ENCODE measurements at regions not wholly inside any gene's neighbourhood (a gene's known extent, or its start where the extent isn't known, plus 50 kb on each side); places are given as distances from the start of the nearest gene placed in this dataset.

DNA sequence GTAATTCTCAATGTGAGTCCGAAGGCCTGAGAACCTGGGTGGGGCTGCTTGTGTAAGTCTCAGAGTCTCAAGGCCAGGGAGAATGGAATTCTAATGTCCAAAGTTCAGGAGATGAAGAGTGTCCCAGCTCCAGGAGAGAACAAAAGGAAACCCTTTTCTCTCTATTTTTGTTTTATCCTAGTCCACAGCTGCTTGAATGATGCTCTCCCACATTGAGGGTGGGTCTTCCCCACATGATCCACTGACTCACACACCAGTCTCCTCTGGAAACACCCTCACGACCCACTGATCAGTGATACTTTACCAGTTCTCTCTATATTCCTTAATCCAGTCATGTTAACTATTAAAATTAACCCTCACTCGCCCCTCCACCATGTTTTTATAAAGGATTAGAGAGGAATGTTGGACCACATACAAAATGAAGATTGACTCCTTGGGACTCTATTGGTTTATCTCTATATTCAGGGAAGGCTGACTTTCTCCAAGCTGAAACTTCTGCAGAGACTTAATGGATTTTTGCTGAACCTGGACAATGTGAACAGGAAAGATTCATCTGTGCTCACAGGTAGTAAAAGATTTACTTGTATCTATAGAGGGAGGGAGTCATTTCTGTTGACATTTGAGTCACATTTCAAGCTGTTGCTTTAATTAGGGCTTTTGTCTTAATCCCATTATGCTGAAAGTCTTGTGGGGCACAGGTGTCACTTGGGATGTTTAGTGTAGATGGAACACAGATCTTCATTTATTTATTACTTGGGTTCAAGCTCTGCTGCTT is 1061.0 kb upstream of the TMEM132C start:
- no peak for DNase-seq (ENCODE audit: low read depth)

DNA sequence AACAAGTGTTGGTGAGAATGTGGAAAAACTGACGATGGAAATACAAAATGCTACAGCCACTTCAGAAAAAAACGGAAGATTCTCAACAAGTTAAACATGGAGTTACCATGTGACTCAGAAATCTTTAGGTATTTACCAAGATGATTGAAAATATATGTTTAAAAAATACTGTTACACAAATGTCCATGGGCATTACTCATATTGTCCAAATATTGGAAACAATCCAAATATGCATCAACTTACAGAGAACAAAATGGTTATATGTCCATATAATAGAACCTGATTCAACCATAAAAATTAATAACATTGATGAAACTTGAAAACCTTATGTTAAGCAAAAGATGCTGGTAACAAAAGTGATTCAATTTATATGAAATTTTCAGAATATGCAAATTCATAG is 1057.7 kb upstream of the TMEM132C start:
- no peak for DNase-seq (ENCODE audit: low read depth)

DNA sequence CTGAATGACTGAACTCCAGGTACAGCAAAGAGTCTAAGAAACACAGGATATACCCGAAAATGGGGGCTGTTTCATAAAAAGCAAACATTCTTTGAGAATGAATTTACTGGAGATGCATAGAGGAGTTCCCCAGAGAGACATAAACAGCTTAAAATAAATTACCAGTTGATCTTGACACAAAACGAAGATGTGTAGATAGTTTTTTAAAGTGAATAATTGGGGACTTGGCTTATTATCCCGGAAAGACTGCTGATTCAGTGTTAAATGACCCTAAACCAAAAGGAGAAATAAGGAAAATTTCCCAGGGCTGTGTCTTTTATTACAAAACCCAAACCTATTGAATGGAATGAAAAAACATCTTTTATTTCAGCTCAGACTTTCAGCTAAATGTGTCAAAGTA is 1052.8 kb upstream of the TMEM132C start:
- no peak for DNase-seq (ENCODE audit: low read depth)

DNA sequence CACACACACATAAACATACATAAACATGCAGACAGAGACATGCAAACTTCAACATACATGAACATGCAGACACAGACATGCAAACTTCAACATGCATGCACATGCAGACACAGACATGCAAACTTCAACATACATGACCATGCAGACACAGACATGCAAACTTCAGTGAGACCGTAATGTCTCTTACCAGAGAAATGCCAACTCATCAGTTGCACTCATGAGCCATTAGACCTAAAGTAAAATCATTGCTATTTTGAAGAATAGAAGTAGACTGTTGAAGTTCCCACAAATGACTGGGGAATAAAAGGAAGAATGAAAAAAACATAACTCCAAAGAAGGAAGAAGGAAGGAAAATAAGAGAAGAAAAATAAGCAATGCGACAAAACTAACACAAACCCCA is 1044.0 kb upstream of the TMEM132C start:
- no peak for DNase-seq (ENCODE audit: low read depth)

GRCh38 chr12:127223731-127224130 is 1043.2 kb upstream of the TMEM132C start:
- no peak for DNase-seq (ENCODE audit: low read depth)

DNA sequence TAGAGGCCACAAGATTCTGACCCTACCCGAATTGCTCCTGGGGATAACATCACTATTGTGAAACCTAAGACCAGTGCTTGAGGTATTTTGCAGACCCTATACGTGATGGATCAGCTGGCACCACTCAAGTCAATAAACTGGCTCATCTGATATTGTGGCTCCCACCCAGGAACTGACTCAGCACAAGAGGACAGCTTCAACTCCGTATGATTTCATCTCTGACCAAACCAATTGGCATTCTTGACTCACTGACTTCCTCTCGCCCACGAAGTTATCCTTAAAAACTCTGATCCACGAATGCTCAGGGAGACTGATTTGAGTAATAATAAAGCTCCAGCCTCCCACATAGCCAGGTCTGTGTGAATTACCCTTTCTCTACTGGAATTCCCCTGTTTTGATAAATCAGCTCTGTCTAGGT is 1036.1 kb upstream of the TMEM132C start:
- peak; percentile 98 for DNase-seq (ENCODE audit: low read depth)

DNA sequence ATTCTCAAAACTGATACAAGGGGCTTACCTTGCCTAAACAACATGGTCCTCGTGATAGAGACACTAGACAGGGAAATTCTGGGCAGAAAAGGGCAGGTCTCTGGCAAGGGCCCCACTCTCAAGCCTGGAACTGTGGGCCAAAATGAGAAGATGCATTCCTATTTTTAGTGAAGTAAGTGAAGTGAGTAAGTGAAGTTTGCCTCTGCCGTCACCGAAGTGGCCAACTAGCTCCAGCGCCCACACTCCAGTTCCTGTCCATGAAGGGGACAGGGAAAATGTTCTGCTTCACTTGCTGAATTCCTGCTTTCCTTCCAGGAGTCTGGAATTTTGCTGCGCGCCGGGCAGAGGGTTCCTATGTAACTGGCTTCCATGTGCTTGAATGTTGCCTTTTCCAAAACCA is 1035.6 kb upstream of the TMEM132C start:
- DNase-seq (ENCODE audit: low read depth), result no peak

DNA sequence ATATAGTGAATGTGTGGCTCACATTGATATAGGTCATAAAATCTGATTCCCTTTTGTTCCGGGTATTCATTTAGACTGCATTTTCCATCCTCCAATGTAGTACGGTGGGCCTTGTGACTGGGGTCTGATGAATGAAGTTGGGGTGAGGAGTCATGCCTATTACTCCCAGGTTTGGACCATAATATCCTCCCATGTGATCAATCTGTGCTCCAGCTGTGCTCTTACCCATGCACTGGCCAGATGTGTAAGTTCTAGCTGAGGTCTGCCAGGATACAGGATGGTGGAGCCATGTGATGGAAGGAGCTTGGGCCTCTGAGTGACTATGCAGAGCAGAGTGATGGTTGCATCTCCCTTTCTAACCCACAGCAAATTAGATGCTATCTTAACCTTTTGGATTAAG is 1034.0 kb upstream of the TMEM132C start:
- DNase-seq (ENCODE audit: low read depth), result no peak

- DNase-seq (ENCODE audit: low read depth), result no peak
These were observed 1031.2 kb upstream of the TMEM132C start for GRCh38 chr12:127235761-127236160.

DNA sequence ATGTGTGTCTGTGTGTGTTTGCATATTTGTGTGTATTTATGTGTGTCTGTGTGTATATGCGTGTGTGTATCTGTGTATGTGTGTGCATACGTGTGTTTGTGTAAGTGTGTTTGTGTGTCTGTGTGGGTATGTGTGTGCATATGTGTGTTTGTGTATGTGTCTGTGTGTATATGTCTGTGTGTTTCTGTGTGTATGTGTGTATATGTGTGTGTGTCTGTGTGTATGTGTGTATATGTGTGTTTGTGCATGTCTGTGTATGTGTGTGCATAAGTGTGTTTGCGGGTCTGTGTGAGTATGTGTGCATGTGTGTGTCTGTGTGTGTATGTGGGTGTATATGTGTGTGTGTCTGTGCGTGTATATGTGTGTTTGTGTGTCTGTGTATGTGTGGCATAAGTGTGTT is 1030.5 kb upstream of the TMEM132C start:
- no peak for DNase-seq (ENCODE audit: low read depth)

DNA sequence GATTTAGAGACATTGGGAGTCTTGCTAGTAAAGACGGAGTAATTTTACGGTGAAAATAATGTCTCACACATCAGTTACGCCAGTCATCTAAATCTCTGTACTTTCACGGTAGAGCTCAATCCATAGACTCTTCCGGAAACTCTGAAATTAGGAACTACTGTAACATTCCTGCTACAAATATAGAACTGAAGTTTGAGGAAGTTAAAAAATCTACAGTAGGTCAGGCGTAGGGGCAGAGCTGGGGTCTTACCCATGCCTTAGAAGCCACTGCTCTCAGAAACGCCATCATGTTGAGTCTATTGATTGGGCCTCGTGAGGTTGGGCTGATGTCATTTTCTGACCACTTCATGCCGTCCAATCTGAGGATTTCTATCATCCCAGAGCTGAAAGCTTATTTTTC is 1029.8 kb upstream of the TMEM132C start:
- DNase-seq (ENCODE audit: low read depth), result no peak

GRCh38 chr12:127238107-127238506 is 1028.9 kb upstream of the TMEM132C start:
- no peak for DNase-seq (ENCODE audit: low read depth)

- no peak for DNase-seq (ENCODE audit: low read depth)
These were observed 1027.2 kb upstream of the TMEM132C start for GRCh38 chr12:127239781-127240180.

GRCh38 chr12:127240249-127240929 is 1026.6 kb upstream of the TMEM132C start:
- DNase-seq (ENCODE audit: low read depth), result no peak

- DNase-seq (ENCODE audit: low read depth), result peak; percentile 70
These were observed 1025.7 kb upstream of the TMEM132C start for GRCh38 chr12:127241072-127241817.

DNA sequence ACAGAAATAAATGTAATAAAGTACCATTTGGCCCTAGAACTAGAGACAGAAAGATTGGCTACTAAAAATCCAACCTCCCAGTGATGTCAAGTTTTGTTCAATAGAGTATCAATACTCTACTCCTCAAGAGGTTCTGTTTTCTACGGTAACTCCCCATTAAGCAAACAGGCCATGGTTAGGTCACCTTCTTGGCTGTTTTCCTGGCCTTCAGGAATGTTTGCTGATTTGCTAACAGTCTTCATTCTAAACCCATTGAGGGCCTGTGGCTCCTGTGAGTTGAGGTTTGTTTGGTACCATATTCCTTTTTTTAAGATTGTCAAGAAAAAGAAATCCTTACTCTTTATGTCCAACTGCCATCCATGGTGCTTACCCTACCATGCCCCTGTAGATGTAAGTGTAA is 1022.0 kb upstream of the TMEM132C start:
- no peak for DNase-seq (ENCODE audit: low read depth)

- peak; percentile 74 for DNase-seq (ENCODE audit: low read depth)
These were observed 1021.5 kb upstream of the TMEM132C start for GRCh38 chr12:127245437-127245836.

GRCh38 chr12:127247937-127248336 is 1019.0 kb upstream of the TMEM132C start:
- DNase-seq (ENCODE audit: low read depth), result no peak

DNA sequence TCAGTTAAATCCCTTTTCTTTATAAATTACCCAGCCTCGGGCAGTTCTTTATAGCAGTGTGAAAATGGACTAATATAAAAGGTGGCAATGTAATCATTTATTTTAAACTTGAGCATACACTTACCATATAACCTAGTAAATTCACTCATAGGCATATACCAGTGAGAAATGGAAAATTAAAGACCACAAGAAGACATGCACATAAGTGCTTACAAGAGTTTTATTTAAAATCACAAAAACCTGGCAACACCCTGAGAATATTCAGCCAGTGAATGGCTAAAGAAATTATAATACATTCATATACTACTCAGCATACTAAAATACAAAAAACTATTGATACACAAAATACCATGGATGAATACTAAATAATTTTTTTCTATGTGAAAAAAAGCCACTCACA is 1017.5 kb upstream of the TMEM132C start:
- no peak for DNase-seq (ENCODE audit: low read depth)

DNA sequence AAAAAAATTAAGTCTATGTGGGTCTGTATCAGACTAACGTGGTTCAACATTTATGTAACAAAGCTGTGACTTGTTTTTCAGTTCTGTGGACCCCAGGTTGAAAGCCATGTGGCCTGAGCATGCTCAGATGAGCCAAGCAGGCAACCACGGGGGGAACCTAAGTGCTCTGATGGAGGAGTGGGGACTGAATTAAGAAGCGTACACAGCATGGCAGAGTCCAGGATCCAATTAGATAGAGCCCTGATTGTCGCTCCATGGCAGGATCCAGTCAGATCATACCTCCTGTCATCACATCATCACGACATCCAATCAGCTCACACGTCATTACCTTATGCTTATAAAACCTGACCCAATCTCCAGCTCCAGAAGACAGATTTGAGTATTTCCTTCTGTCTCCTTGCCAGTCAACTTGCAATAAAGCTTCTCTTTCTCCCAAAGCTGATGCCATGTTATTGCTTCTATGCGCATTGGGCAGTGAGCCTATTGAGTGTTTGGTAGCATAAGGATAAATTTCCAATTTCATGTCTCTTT is 1013.1 kb upstream of the TMEM132C start:
- DNase-seq (ENCODE audit: low read depth), result no peak

DNA sequence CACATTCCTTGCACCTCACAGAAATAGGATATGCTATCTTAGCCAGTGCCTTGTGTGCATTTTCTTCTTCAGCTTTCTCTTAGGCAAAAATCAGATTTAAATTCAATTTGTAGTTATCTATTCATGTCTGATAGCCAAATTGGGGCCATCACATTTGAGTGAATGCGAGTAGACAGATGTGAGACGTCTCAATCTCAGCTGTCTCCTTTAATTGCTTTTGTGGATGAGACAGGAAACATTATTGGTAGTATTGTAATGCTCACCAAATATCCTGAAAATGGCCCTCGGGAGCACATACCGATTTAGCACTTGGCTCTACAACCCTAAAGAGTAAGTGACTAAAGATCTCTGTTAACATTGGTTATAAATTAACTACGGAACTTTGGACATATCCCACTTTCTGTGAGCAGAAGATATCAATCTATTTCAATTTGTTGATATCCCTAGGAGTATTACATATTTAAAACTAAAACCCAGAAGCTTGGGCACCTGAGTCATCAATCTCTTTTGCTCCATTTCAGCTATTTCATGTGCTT is 1012.5 kb upstream of the TMEM132C start:
- no peak for DNase-seq (ENCODE audit: low read depth)

DNA sequence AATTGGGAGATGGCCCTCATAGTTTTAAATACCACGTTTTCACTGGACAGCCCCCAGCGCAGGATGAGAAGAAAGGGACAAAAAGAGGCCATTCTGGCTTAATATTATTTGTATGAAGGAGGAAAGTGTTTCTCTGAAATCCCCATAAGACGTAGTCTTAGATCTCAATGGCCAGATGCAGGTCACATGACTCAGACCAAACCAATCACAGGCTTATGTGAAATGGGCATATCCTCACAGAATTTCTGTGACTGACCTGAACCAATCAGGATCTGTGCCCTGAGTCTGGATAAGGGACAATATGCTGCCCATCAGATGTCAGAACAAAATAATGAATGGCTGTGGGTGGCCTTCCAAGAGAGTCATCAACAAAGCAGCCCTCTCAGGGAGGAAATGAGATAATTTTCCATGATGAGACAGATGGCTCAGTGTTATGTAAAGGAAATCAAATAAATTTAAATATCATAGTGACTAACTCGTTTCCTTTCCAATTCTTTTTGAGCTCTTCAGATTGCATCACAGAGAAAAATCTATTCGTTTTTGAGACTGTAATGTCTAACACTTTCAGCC is 1009.5 kb upstream of the TMEM132C start:
- DNase-seq (ENCODE audit: low read depth), result peak; percentile 85
